WTC11 (cell line): ENCODE measurements at regions not wholly inside any gene's neighbourhood (a gene's known extent, or its start where the extent isn't known, plus 50 kb on each side); places are given as distances from the start of the nearest gene placed in this dataset.

Source experiments
- ATAC-seq: fragments of 200-7000 bp; cut with Tn5 transposase; 2 replicates; pipeline ENCODE4 v1.10.0; 2021; ENCODE audit warnings: mild to moderate bottlenecking, moderate library complexity
- CTCF ChIA-PET: fragments of 300-600 bp; sonication (Branson Sonifier 250); formaldehyde crosslinking; loops from one replicate; lab custom pipeline; 2021; ENCODE audit warnings: antibody characterized with exemption; lab: Charles Lee
- POLR2A ChIA-PET: fragments of 350-600 bp; sonication (Branson Sonifier 250); formaldehyde crosslinking; loops from one replicate; lab custom pipeline; 2021; ENCODE audit warnings: antibody characterized with exemption; lab: Charles Lee
- DNase-seq: peaks from one replicate; pipeline ENCODE4 v3.0.0; 2021; ENCODE audit warnings: low spot score
- H3K27ac Mint-ChIP-seq: 2 replicates; pipeline ENCODE4 v1.8.0; 2021; ENCODE audit warnings: mixed read lengths
- H3K27me3 Mint-ChIP-seq: 2 replicates; pipeline ENCODE4 v1.8.0; 2021; ENCODE audit warnings: low read depth, mild to moderate bottlenecking, moderate library complexity, mixed read lengths
- H3K36me3 Mint-ChIP-seq: 2 replicates; pipeline ENCODE4 v1.8.0; 2021; ENCODE audit warnings: mixed read lengths
- H3K4me1 Mint-ChIP-seq: 2 replicates; pipeline ENCODE4 v1.8.0; 2022; ENCODE audit warnings: mixed read lengths
- H3K4me3 Mint-ChIP-seq: 2 replicates; pipeline ENCODE4 v1.8.0; 2021; ENCODE audit warnings: mild to moderate bottlenecking, moderate library complexity, mixed read lengths
- H3K9me3 Mint-ChIP-seq: 2 replicates; pipeline ENCODE4 v1.8.0; 2021; ENCODE audit warnings: mixed read lengths
- CREM ChIP-seq: sonication (generic); formaldehyde crosslinking; IDR thresholded peaks from 2 replicates; pipeline ENCODE4 v1.8.1; 2022; ENCODE audit warnings: mild to moderate bottlenecking, missing genetic modification reagents, moderate library complexity
- ELF4 ChIP-seq: sonication (generic); formaldehyde crosslinking; IDR thresholded peaks from 2 replicates; pipeline ENCODE4 v1.8.1; 2022; ENCODE audit warnings: low read depth, mild to moderate bottlenecking, moderate library complexity, missing genetic modification reagents
- GABPB1 ChIP-seq: sonication (generic); formaldehyde crosslinking; IDR thresholded peaks from 2 replicates; pipeline ENCODE4 v1.8.1; 2023; ENCODE audit warnings: mild to moderate bottlenecking, missing genetic modification reagents
- GRHL2 ChIP-seq: fragments of 250-450 bp; sonication (Bioruptor Pico); IDR thresholded peaks from 2 replicates; pipeline ENCODE4 v1.8.0; 2022; ENCODE audit warnings: mild to moderate bottlenecking, moderate library complexity; ENCODE audit not compliant: insufficient replicate concordance, severe bottlenecking
- IRF2 ChIP-seq: sonication (generic); formaldehyde crosslinking; IDR thresholded peaks from 2 replicates; pipeline ENCODE4 v1.8.0; 2022; ENCODE audit warnings: low read depth, missing genetic modification reagents, borderline replicate concordance
- NR1H2 ChIP-seq: sonication (generic); formaldehyde crosslinking; IDR thresholded peaks from 2 replicates; pipeline ENCODE4 v1.9.0; 2021; ENCODE audit warnings: mild to moderate bottlenecking, moderate library complexity, missing genetic modification reagents
- NR3C1 ChIP-seq: sonication (generic); formaldehyde crosslinking; conservative IDR thresholded peaks from 2 replicates; pipeline ENCODE4 v1.8.1; 2023; ENCODE audit warnings: low read depth, mild to moderate bottlenecking, missing genetic modification reagents
- RELA ChIP-seq: sonication (generic); formaldehyde crosslinking; IDR thresholded peaks from 2 replicates; pipeline ENCODE4 v1.8.1; 2022; ENCODE audit warnings: missing genetic modification reagents, mild to moderate bottlenecking, borderline replicate concordance
- SP1 ChIP-seq: sonication (generic); formaldehyde crosslinking; conservative IDR thresholded peaks from 2 replicates; pipeline ENCODE4 v1.8.1; 2022; ENCODE audit warnings: missing genetic modification reagents
- TEAD4 ChIP-seq: sonication (generic); formaldehyde crosslinking; IDR thresholded peaks from 2 replicates; pipeline ENCODE4 v1.8.0; 2022; ENCODE audit warnings: mild to moderate bottlenecking, missing genetic modification reagents
- ZNF138 ChIP-seq: sonication (generic); formaldehyde crosslinking; conservative IDR thresholded peaks from 2 replicates; pipeline ENCODE4 v1.8.1; 2022; ENCODE audit warnings: mild to moderate bottlenecking, moderate library complexity, missing genetic modification reagents
- ZNF232 ChIP-seq: sonication (generic); formaldehyde crosslinking; IDR thresholded peaks from 2 replicates; pipeline ENCODE4 v1.8.0; 2022; ENCODE audit warnings: mild to moderate bottlenecking, missing genetic modification reagents
- TF ChIP-seq, protein P1 (sequence below): sonication (generic); formaldehyde crosslinking; IDR thresholded peaks from 2 replicates; pipeline ENCODE4 v1.8.1; 2023; ENCODE audit warnings: mild to moderate bottlenecking, missing genetic modification reagents, moderate library complexity
- TF ChIP-seq, protein P2 (sequence below): fragments of 200-600 bp; IDR thresholded peaks from 2 replicates; pipeline ENCODE4 v1.8.0; 2022; ENCODE audit warnings: antibody characterized with exemption
- TF ChIP-seq, protein P3 (sequence below): sonication (generic); formaldehyde crosslinking; IDR thresholded peaks from 2 replicates; pipeline ENCODE4 v1.8.0; 2023; ENCODE audit warnings: missing genetic modification reagents
- TF ChIP-seq, protein P4 (sequence below): sonication (generic); formaldehyde crosslinking; IDR thresholded peaks from 2 replicates; pipeline ENCODE4 v1.8.0; 2023; ENCODE audit warnings: mild to moderate bottlenecking, missing genetic modification reagents
- TF ChIP-seq, protein P5 (sequence below): fragments of 250-450 bp; sonication (Bioruptor Pico); IDR thresholded peaks from 2 replicates; pipeline ENCODE4 v1.9.0; 2021; ENCODE audit warnings: mild to moderate bottlenecking
- TF ChIP-seq, protein P6 (sequence below): sonication (generic); formaldehyde crosslinking; IDR thresholded peaks from 2 replicates; pipeline ENCODE4 v1.8.1; 2023; ENCODE audit warnings: mild to moderate bottlenecking, missing genetic modification reagents, moderate library complexity

DNA sequence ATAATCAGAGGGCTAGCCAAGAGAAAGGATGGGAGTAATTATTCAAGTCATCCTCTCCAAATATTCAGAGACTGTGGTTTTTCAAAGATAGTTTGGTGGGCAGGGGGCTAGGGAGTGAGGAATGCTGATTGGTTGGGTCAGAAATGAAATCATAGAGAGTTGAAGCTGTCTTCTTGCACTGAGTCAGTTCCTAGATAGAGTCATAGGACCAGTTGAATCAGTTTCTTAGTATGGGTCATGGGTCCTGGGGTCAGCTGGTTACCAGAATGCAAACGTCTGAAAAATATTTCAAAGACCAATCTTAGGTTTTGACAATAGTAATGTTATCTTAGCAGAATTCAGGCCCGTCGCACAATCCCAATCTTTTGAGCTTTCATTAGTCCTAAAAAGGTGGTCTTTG, 171.4 kb upstream of the SPATS2L start:
- no peak overlapping the region for H3K4me3 Mint-ChIP-seq
- TF ChIP-seq GRHL2: no peak
- TF ChIP-seq, protein P1, sequence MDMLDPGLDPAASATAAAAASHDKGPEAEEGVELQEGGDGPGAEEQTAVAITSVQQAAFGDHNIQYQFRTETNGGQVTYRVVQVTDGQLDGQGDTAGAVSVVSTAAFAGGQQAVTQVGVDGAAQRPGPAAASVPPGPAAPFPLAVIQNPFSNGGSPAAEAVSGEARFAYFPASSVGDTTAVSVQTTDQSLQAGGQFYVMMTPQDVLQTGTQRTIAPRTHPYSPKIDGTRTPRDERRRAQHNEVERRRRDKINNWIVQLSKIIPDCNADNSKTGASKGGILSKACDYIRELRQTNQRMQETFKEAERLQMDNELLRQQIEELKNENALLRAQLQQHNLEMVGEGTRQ: no peak
- no peak for TF ChIP-seq ELF4 (CRISPR knock-in tag)
- TF ChIP-seq SP1 (CRISPR knock-in tag): no peak
- TF ChIP-seq, protein P2, sequence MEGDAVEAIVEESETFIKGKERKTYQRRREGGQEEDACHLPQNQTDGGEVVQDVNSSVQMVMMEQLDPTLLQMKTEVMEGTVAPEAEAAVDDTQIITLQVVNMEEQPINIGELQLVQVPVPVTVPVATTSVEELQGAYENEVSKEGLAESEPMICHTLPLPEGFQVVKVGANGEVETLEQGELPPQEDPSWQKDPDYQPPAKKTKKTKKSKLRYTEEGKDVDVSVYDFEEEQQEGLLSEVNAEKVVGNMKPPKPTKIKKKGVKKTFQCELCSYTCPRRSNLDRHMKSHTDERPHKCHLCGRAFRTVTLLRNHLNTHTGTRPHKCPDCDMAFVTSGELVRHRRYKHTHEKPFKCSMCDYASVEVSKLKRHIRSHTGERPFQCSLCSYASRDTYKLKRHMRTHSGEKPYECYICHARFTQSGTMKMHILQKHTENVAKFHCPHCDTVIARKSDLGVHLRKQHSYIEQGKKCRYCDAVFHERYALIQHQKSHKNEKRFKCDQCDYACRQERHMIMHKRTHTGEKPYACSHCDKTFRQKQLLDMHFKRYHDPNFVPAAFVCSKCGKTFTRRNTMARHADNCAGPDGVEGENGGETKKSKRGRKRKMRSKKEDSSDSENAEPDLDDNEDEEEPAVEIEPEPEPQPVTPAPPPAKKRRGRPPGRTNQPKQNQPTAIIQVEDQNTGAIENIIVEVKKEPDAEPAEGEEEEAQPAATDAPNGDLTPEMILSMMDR: no peak
- no peak for TF ChIP-seq IRF2
- no peak for TF ChIP-seq NR1H2 (CRISPR knock-in tag)
- no peak for TF ChIP-seq ZNF138 (CRISPR knock-in tag)
- TF ChIP-seq, protein P3, sequence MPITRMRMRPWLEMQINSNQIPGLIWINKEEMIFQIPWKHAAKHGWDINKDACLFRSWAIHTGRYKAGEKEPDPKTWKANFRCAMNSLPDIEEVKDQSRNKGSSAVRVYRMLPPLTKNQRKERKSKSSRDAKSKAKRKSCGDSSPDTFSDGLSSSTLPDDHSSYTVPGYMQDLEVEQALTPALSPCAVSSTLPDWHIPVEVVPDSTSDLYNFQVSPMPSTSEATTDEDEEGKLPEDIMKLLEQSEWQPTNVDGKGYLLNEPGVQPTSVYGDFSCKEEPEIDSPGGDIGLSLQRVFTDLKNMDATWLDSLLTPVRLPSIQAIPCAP: no peak
- TF ChIP-seq TEAD4: no peak
- TF ChIP-seq GABPB1: no peak
- no peak for TF ChIP-seq CREM
- peaks cover 25% of the 10 kb centered on the region for H3K9me3 Mint-ChIP-seq
- DNase-seq (no peak), ATAC-seq (no peak)
- no peaks in the 10 kb centered on the region for H3K27me3 Mint-ChIP-seq
- peaks cover 49% of the 10 kb centered on the region for H3K4me1 Mint-ChIP-seq
- peaks cover 26% of the 10 kb centered on the region for H3K36me3 Mint-ChIP-seq
- H3K27ac Mint-ChIP-seq: peak overlapping the region; percentile 91; the same call in 1 of the 2 replicates
- ChIA-PET CTCF (no interaction called here), POLR2A (no interaction called here)

DNA sequence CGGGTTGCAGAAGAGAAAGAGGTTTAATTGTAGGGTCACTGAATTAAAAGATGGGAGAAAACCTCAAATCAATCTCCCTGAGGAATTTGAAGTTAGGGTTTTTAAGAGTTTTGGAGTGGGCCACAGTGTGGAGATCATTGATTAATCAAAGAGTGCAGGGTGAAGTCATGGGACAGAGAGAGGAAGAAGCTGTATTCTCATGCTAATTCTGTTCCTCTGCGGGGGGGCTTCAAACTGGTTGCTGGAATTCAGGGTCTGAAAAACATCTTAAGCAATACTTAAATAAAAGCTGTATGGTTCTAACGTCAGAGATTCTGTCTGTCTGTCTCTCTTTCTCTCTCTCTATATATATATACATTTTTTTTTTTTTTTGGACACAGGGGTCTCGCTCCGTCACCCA, 169.8 kb upstream of the SPATS2L start:
- ChIA-PET POLR2A (interaction anchor here (0.7 kb wide), 2 partner anchors 78 to 1645 kb away, joined by 4 read pairs; no protein-coding TSS in a partner anchor), CTCF (interaction anchor here (0.6 to 1.2 kb wide), 7 partner anchors 10 to 599 kb away, joined by 3 to 6 read pairs (median 3); no protein-coding TSS in a partner anchor)
- TF ChIP-seq NR3C1 (CRISPR knock-in tag) (no peak), IRF2 (no peak)
- TF ChIP-seq, protein P4, sequence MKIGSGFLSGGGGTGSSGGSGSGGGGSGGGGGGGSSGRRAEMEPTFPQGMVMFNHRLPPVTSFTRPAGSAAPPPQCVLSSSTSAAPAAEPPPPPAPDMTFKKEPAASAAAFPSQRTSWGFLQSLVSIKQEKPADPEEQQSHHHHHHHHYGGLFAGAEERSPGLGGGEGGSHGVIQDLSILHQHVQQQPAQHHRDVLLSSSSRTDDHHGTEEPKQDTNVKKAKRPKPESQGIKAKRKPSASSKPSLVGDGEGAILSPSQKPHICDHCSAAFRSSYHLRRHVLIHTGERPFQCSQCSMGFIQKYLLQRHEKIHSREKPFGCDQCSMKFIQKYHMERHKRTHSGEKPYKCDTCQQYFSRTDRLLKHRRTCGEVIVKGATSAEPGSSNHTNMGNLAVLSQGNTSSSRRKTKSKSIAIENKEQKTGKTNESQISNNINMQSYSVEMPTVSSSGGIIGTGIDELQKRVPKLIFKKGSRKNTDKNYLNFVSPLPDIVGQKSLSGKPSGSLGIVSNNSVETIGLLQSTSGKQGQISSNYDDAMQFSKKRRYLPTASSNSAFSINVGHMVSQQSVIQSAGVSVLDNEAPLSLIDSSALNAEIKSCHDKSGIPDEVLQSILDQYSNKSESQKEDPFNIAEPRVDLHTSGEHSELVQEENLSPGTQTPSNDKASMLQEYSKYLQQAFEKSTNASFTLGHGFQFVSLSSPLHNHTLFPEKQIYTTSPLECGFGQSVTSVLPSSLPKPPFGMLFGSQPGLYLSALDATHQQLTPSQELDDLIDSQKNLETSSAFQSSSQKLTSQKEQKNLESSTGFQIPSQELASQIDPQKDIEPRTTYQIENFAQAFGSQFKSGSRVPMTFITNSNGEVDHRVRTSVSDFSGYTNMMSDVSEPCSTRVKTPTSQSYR (CRISPR knock-in tag): no peak
- DNase-seq: peak; percentile 73
- Mint-ChIP-seq H3K4me3 (no peak overlapping the region; the same call in 1 of the 2 replicates), H3K27ac (peak overlapping the region; percentile 93), H3K4me1 (peaks cover 46% of the 10 kb centered on the region), H3K9me3 (peaks cover 25% of the 10 kb centered on the region), H3K27me3 (no peaks in the 10 kb centered on the region), H3K36me3 (peaks cover 26% of the 10 kb centered on the region)
- peak; percentile 81 for ATAC-seq

DNA sequence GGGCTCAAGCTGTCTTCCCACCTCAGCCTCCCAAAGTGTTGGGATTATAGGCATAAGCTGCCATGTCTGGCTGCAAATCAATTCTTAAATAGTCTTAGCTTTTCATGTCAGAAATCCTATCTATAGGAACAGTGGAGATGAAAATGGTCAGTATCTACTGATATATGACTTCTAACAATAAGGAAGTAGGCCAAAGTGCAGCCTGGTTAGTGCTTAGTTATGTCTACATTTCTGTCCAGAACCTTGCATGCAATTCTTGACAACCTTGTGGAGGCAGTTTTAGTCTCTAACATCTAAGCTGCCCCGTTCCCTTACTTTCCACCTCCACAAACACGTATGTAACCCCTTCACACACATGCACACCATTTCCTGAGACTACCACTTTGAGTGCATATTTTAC, 169.2 kb upstream of the SPATS2L start:
- TF ChIP-seq, protein P5, sequence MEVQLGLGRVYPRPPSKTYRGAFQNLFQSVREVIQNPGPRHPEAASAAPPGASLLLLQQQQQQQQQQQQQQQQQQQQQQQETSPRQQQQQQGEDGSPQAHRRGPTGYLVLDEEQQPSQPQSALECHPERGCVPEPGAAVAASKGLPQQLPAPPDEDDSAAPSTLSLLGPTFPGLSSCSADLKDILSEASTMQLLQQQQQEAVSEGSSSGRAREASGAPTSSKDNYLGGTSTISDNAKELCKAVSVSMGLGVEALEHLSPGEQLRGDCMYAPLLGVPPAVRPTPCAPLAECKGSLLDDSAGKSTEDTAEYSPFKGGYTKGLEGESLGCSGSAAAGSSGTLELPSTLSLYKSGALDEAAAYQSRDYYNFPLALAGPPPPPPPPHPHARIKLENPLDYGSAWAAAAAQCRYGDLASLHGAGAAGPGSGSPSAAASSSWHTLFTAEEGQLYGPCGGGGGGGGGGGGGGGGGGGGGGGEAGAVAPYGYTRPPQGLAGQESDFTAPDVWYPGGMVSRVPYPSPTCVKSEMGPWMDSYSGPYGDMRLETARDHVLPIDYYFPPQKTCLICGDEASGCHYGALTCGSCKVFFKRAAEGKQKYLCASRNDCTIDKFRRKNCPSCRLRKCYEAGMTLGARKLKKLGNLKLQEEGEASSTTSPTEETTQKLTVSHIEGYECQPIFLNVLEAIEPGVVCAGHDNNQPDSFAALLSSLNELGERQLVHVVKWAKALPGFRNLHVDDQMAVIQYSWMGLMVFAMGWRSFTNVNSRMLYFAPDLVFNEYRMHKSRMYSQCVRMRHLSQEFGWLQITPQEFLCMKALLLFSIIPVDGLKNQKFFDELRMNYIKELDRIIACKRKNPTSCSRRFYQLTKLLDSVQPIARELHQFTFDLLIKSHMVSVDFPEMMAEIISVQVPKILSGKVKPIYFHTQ (CRISPR knock-in tag): no peak
- TF ChIP-seq RELA (CRISPR knock-in tag): no peak
- TF ChIP-seq GRHL2: no peak
- TF ChIP-seq, protein P6, sequence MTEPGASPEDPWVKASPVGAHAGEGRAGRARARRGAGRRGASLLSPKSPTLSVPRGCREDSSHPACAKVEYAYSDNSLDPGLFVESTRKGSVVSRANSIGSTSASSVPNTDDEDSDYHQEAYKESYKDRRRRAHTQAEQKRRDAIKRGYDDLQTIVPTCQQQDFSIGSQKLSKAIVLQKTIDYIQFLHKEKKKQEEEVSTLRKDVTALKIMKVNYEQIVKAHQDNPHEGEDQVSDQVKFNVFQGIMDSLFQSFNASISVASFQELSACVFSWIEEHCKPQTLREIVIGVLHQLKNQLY (CRISPR knock-in tag): no peak
- TF ChIP-seq ZNF232: no peak
- no peak for TF ChIP-seq SP1 (CRISPR knock-in tag)
- peaks cover 29% of the 10 kb centered on the region for H3K36me3 Mint-ChIP-seq
- H3K4me3 Mint-ChIP-seq: no peak overlapping the region
- H3K9me3 Mint-ChIP-seq: peaks cover 28% of the 10 kb centered on the region
- ChIA-PET CTCF (interaction anchor here (0.6 to 1.2 kb wide), 4 partner anchors 48 to 598 kb away, joined by 3 to 6 read pairs (median 3); no protein-coding TSS in a partner anchor), POLR2A (interaction anchor here (0.6 to 0.7 kb wide), 2 partner anchors 54 to 78 kb away, joined by 3 to 4 read pairs; no protein-coding TSS in a partner anchor)
- peaks cover 46% of the 10 kb centered on the region for H3K4me1 Mint-ChIP-seq
- H3K27me3 Mint-ChIP-seq: no peaks in the 10 kb centered on the region
- peak overlapping the region; percentile 76 for H3K27ac Mint-ChIP-seq
- DNase-seq: no peak
- ATAC-seq: no peak
